ENCODE measurements at regions not wholly inside any gene's neighbourhood (a gene's known extent, or its start where the extent isn't known, plus 50 kb on each side); places are given as distances from the start of the nearest gene placed in this dataset.

GRCh38 chr3:70806556-70806955 is 494.1 kb upstream of the MDFIC2 start:
- intact Hi-C loops (cut with DNase I), result no loop called here

GRCh38 chr3:70806021-70806420 is 493.6 kb upstream of the MDFIC2 start:
- no peak for DNase-seq (ENCODE audit: low spot score)
- intact Hi-C loops (cut with DNase I), result no loop called here

More at GRCh38 chr3:70806556-70806955, 494.1 kb upstream of the MDFIC2 start:
- no peak for DNase-seq (ENCODE audit: low spot score)

GRCh38 chr3:70805061-70805889 is 492.8 kb upstream of the MDFIC2 start:
- DNase-seq (ENCODE audit: low spot score), result no peak
- intact Hi-C loops (cut with DNase I), result no loop called here

- no peak for DNase-seq (ENCODE audit: low spot score)
- intact Hi-C loops (cut with DNase I), result no loop called here
These were observed 491.5 kb upstream of the MDFIC2 start for GRCh38 chr3:70803891-70804290.

- no peak for DNase-seq (ENCODE audit: low spot score)
- intact Hi-C loops (cut with DNase I), result no loop called here
These were observed 490.9 kb upstream of the MDFIC2 start for GRCh38 chr3:70803319-70803718.

GRCh38 chr3:70800951-70801350 is 488.5 kb upstream of the MDFIC2 start:
- DNase-seq (ENCODE audit: low spot score), result no peak
- intact Hi-C loops (cut with DNase I), result no loop called here

GRCh38 chr3:70789878-70790277 is 477.4 kb upstream of the MDFIC2 start:
- DNase-seq (ENCODE audit: low spot score), result no peak
- intact Hi-C loops (cut with DNase I), result no loop called here

- no peak for DNase-seq (ENCODE audit: low spot score)
- intact Hi-C loops (cut with DNase I), result no loop called here
These were observed 468.4 kb upstream of the MDFIC2 start for GRCh38 chr3:70780790-70781189.

- intact Hi-C loops (cut with DNase I), result no loop called here
- no peak for DNase-seq (ENCODE audit: low spot score)
These were observed 466.9 kb upstream of the MDFIC2 start for GRCh38 chr3:70779296-70779695.

GRCh38 chr3:70776081-70776480 is 463.6 kb upstream of the MDFIC2 start:
- intact Hi-C loops (cut with DNase I), result no loop called here
- DNase-seq (ENCODE audit: low spot score), result no peak

- DNase-seq (ENCODE audit: low spot score), result no peak
- intact Hi-C loops (cut with DNase I), result no loop called here
These were observed 462.8 kb upstream of the MDFIC2 start for GRCh38 chr3:70775257-70775656.

- intact Hi-C loops (cut with DNase I), result no loop called here
- no peak for DNase-seq (ENCODE audit: low spot score)
These were observed 462.2 kb upstream of the MDFIC2 start for GRCh38 chr3:70774641-70775040.

GRCh38 chr3:70771426-70772147 is 459.1 kb upstream of the MDFIC2 start:
- no peak for DNase-seq (ENCODE audit: low spot score)
- intact Hi-C loops (cut with DNase I), result no loop called here

GRCh38 chr3:70770650-70771049 is 458.2 kb upstream of the MDFIC2 start:
- intact Hi-C loops (cut with DNase I), result no loop called here
- DNase-seq (ENCODE audit: low spot score), result no peak

GRCh38 chr3:70766301-70766700 is 453.9 kb upstream of the MDFIC2 start:
- intact Hi-C loops (cut with DNase I), result no loop called here
- no peak for DNase-seq (ENCODE audit: low spot score)

GRCh38 chr3:70763894-70764293 is 451.5 kb upstream of the MDFIC2 start:
- intact Hi-C loops (cut with DNase I), result no loop called here
- DNase-seq (ENCODE audit: low spot score), result no peak

- intact Hi-C loops (cut with DNase I), result no loop called here
- DNase-seq (ENCODE audit: low spot score), result no peak
These were observed 445.2 kb upstream of the MDFIC2 start for GRCh38 chr3:70757658-70758057.

GRCh38 chr3:70755526-70755925 is 443.1 kb upstream of the MDFIC2 start:
- intact Hi-C loops (cut with DNase I), result no loop called here
- no peak for DNase-seq (ENCODE audit: low spot score)

GRCh38 chr3:70754314-70754713 is 441.9 kb upstream of the MDFIC2 start:
- no peak for DNase-seq (ENCODE audit: low spot score)
- intact Hi-C loops (cut with DNase I), result no loop called here

- intact Hi-C loops (cut with DNase I), result no loop called here
- no peak for DNase-seq (ENCODE audit: low spot score)
These were observed 441.1 kb upstream of the MDFIC2 start for GRCh38 chr3:70753572-70753971.

- intact Hi-C loops (cut with DNase I), result no loop called here
These were observed 439.6 kb upstream of the MDFIC2 start for GRCh38 chr3:70752051-70752450.

More at GRCh38 chr3:70752051-70752450, 439.6 kb upstream of the MDFIC2 start:
- no peak for DNase-seq (ENCODE audit: low spot score)
